ENCODE measurements at regions not wholly inside any gene's neighbourhood (a gene's known extent, or its start where the extent isn't known, plus 50 kb on each side); places are given as distances from the start of the nearest gene placed in this dataset.

GRCh38 chr1:8222789-8223188 lies 95.1 kb upstream of the SLC45A1 start:
- H3K27me3 ChIP-seq (replicated peaks in 1 of 7), result peaks cover 0 to 22% (median 0%) of the 10 kb centered on the region in 7 donors
- no peak for TF ChIP-seq POLR2A (IDR thresholded peaks at IDR 0.05)
- TF ChIP-seq CTCF (IDR thresholded peaks at IDR 0.05 in 8 of 11, conservative IDR thresholded peaks at IDR 0.05 in 3 of 11), result no peak
- no peak for TF ChIP-seq POLR2AphosphoS5 (IDR thresholded peaks at IDR 0.05)
- peaks cover under 1 to 47% (median 17%) of the 10 kb centered on the region in 6 donors for H3K4me1 ChIP-seq
- H3K9me3 ChIP-seq, result peaks cover 0 to 10% (median under 1%) of the 10 kb centered on the region in 8 donors
- no peak for DNase-seq
- no peak overlapping the region for H3K4me3 ChIP-seq
- intact Hi-C loops (cut with DNase I; ENCODE audit: low total_unique reads), result no loop called here
- H3K36me3 ChIP-seq, result no peaks in the 10 kb centered on the region
- H3K27ac ChIP-seq, result no peak overlapping the region
- WGBS, 5 donors, result 93 to 98% (median 94%) methylated on average over 8 to 10 of the region's 10 CpGs

GRCh38 chr1:8219530-8219929 lies 98.4 kb upstream of the SLC45A1 start:
- Histone ChIP-seq H3K27me3 (replicated peaks in 1 of 7) (peaks cover 0 to 39% (median 8%) of the 10 kb centered on the region in 7 donors), H3K27ac (no peak overlapping the region), H3K4me1 (peaks cover 3 to 58% (median 27%) of the 10 kb centered on the region in 6 donors), H3K36me3 (no peaks in the 10 kb centered on the region), H3K4me3 (no peak overlapping the region), H3K9me3 (no peaks in the 10 kb centered on the region)
- 45 to 92% (median 85%) methylated on average over 4 of the region's 4 CpGs for WGBS, 5 donors
- TF ChIP-seq POLR2A (IDR thresholded peaks at IDR 0.05), result no peak
- no peak for TF ChIP-seq CTCF (IDR thresholded peaks at IDR 0.05 in 8 of 11, conservative IDR thresholded peaks at IDR 0.05 in 3 of 11)
- TF ChIP-seq POLR2AphosphoS5 (IDR thresholded peaks at IDR 0.05), result no peak
- intact Hi-C loops (cut with DNase I; ENCODE audit: low total_unique reads), result no loop called here
- DNase-seq, result no peak

- H3K36me3 ChIP-seq, result no peaks in the 10 kb centered on the region
- no peak overlapping the region for H3K4me3 ChIP-seq
- H3K4me1 ChIP-seq, result peaks cover 3 to 52% (median 24%) of the 10 kb centered on the region in 6 donors
- intact Hi-C loops (cut with DNase I; ENCODE audit: low total_unique reads), result no loop called here
- 56 to 76% (median 68%) methylated on average over 6 to 10 of the region's 10 CpGs for WGBS, 5 donors
- DNase-seq, result no peak
- H3K27me3 ChIP-seq (replicated peaks in 1 of 7), result peaks cover 0 to 43% (median 8%) of the 10 kb centered on the region in 7 donors
- TF ChIP-seq CTCF (IDR thresholded peaks at IDR 0.05 in 8 of 11, conservative IDR thresholded peaks at IDR 0.05 in 3 of 11), result no peak
- TF ChIP-seq POLR2AphosphoS5 (IDR thresholded peaks at IDR 0.05), result peak in 1 of 3 donors; percentile 39
- H3K9me3 ChIP-seq, result no peaks in the 10 kb centered on the region
- H3K27ac ChIP-seq, result peak overlapping the region in 1 of 8 donors; percentile 74
Measured at GRCh38 chr1:8218351-8219092, 99.4 kb upstream of the SLC45A1 start.

GRCh38 chr1:8217809-8218208 lies 100.1 kb upstream of the SLC45A1 start:
- intact Hi-C loops (cut with DNase I; ENCODE audit: low total_unique reads), result no loop called here
- no peaks in the 10 kb centered on the region for H3K36me3 ChIP-seq
- H3K27ac ChIP-seq, result peak overlapping the region in 7 of 8 donors; percentile 11 to 74 (median 63)
- peaks cover 3 to 53% (median 25%) of the 10 kb centered on the region in 6 donors for H3K4me1 ChIP-seq
- peak overlapping the region in 6 of 8 donors; percentile 21 to 66 (median 39) for H3K4me3 ChIP-seq
- no peak for DNase-seq
- no peaks in the 10 kb centered on the region for H3K9me3 ChIP-seq
- H3K27me3 ChIP-seq (replicated peaks in 1 of 7), result peaks cover 0 to 43% (median 8%) of the 10 kb centered on the region in 7 donors
- TF ChIP-seq CTCF (IDR thresholded peaks at IDR 0.05 in 8 of 11, conservative IDR thresholded peaks at IDR 0.05 in 3 of 11), result no peak
- WGBS, 5 donors, result 69 to 91% (median 74%) methylated on average over 1 to 4 of the region's 4 CpGs

All from spleen (tissue), 11 donors.